Cardiac muscle cell (in vitro differentiated cells and primary cell): ENCODE measurements at regions not wholly inside any gene's neighbourhood (a gene's known extent, or its start where the extent isn't known, plus 50 kb on each side); places are given as distances from the start of the nearest gene placed in this dataset.
"Not testable (repeated sequence)": the region's sequence is repeated elsewhere in the genome, so short reads cannot be mapped to it uniquely, and the experiment has no call there.

Experiments used
- DNase-seq, 2 donors: peaks; one replicate each; pipeline versions ENCODE4 v3.0.0 to v3.0.0-alpha.2; 2010 to 2017; ENCODE audit warnings: low read depth in 1 of 2, low spot score in 1 of 2
- H3K27ac ChIP-seq: fragments of 200-600 bp; sonication (generic); 2 replicates; pipeline ENCODE4 v1.5.1; 2016
- H3K27me3 ChIP-seq: fragments of 200-600 bp; sonication (generic); 2 replicates; pipeline ENCODE4 v1.6.0; 2016; ENCODE audit warnings: control low read depth
- H3K36me3 ChIP-seq: fragments of 200-600 bp; sonication (generic); 2 replicates; pipeline ENCODE4 v1.5.1; 2016; ENCODE audit warnings: control low read depth
- H3K4me1 ChIP-seq: fragments of 200-600 bp; sonication (generic); 2 replicates; pipeline ENCODE4 v1.8.1; 2017; ENCODE audit warnings: low read depth, mild to moderate bottlenecking, mixed run types
- H3K4me3 ChIP-seq: fragments of 200-600 bp; sonication (generic); 2 replicates; pipeline ENCODE4 v1.5.1; 2016; ENCODE audit warnings: mild to moderate bottlenecking
- H3K9me3 ChIP-seq: fragments of 200-600 bp; sonication (generic); 2 replicates; pipeline ENCODE4 v1.5.1; 2017; ENCODE audit warnings: low read depth, mild to moderate bottlenecking, control low read depth
- TF ChIP-seq, protein P1 (sequence below): IDR thresholded peaks from 2 replicates; pipeline ENCODE4 v1.5.1; 2012; ENCODE audit warnings: low read depth, mild to moderate bottlenecking, low read length

DNA sequence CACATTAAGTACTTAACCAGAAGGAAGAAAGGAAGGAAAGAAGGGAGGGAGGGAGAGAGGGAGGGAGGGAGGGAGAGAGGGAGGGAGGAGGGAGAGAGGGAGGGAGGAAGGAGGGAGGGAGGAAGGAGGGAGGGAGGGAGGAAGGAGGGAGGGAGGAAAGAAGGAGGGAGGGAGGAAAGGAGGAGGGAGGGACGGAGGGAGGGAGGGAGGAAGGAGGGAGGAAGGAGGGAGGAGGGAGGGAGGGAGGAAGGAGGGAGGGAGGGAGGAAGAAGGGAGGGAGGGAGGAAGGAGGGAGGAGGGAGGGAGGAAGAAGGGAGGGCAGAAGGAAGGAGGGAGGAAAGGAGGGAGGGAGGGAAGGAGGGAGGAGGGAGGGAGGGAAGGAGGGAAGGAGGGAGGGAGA is 363.3 kb downstream of the MBD2 start:
- Histone ChIP-seq H3K4me3 (no peak overlapping the region), H3K27ac (no peak overlapping the region), H3K4me1 (no peaks in the 10 kb centered on the region), H3K36me3 (no peaks in the 10 kb centered on the region), H3K9me3 (no peaks in the 10 kb centered on the region), H3K27me3 (no peaks in the 10 kb centered on the region)
- no peak for DNase-seq
- TF ChIP-seq, protein P1, sequence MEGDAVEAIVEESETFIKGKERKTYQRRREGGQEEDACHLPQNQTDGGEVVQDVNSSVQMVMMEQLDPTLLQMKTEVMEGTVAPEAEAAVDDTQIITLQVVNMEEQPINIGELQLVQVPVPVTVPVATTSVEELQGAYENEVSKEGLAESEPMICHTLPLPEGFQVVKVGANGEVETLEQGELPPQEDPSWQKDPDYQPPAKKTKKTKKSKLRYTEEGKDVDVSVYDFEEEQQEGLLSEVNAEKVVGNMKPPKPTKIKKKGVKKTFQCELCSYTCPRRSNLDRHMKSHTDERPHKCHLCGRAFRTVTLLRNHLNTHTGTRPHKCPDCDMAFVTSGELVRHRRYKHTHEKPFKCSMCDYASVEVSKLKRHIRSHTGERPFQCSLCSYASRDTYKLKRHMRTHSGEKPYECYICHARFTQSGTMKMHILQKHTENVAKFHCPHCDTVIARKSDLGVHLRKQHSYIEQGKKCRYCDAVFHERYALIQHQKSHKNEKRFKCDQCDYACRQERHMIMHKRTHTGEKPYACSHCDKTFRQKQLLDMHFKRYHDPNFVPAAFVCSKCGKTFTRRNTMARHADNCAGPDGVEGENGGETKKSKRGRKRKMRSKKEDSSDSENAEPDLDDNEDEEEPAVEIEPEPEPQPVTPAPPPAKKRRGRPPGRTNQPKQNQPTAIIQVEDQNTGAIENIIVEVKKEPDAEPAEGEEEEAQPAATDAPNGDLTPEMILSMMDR = no peak

- Histone ChIP-seq H3K36me3 (no peaks in the 10 kb centered on the region), H3K9me3 (no peaks in the 10 kb centered on the region), H3K27me3 (no peaks in the 10 kb centered on the region), H3K4me3 (no peak overlapping the region), H3K27ac (no peak overlapping the region), H3K4me1 (no peaks in the 10 kb centered on the region)
- DNase-seq = no peak
- TF ChIP-seq, protein P1 = no peak
Observed at GRCh38 chr18:53859764-53860163, 364.7 kb downstream of the MBD2 start.

DNA sequence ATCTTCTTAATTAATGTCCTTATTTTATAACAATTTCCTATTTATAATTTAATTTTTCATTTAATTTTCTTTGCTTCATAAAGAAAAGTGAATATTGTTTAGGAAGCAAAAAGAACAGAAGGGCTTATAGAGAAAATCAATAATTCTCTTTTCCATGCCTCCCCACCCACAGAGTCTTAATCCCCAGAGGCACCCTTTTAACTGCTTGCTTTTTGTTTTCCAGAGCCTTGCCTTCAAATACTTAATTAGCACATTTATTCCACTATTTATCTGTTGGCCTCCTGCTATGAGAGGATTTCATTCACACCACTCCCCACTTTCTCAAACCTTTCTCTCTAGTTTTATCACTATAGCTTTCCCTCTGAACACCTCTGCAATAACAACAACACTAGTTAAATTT is 373.6 kb downstream of the MBD2 start:
- Histone ChIP-seq H3K4me1 (no peaks in the 10 kb centered on the region), H3K27me3 (no peaks in the 10 kb centered on the region), H3K9me3 (no peaks in the 10 kb centered on the region), H3K4me3 (no peak overlapping the region), H3K36me3 (no peaks in the 10 kb centered on the region), H3K27ac (no peak overlapping the region)
- TF ChIP-seq, protein P1 = no peak
- no peak for DNase-seq

GRCh38 chr18:53843763-53844162 is 380.7 kb downstream of the MBD2 start:
- H3K27me3 ChIP-seq = no peaks in the 10 kb centered on the region
- DNase-seq = no peak
- TF ChIP-seq, protein P1 = no peak
- no peak overlapping the region for H3K27ac ChIP-seq
- no peaks in the 10 kb centered on the region for H3K36me3 ChIP-seq
- no peak overlapping the region for H3K4me3 ChIP-seq
- H3K9me3 ChIP-seq = no peaks in the 10 kb centered on the region
- no peaks in the 10 kb centered on the region for H3K4me1 ChIP-seq

DNA sequence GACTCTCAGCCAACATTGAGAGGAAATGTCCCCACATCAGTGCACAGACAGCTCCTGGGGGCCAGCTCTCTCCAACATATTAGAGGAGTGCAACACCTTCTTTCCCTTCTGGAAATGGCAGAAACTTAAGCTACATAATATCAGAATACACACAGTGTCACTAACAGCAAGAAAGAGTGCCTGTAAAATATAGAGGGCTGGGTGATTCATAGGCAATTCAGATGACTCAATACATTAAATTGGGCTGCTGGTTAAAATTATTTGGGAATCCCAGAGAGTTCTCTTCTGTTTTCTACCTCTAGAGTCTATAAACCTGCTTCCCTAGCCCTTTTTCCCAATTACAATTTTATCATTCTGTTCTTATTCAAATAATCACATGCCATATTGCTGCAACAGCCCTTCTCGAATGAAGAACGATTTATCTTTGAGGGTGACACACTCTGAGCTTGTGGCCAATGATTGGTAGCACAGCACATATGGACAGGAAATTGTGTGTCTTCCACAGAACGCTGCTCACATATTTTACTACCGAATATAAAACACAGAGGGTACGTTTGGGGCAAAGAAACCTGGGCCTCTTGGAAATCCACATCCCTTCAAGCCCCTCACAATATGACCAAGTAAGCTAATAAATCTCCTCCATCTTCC is 381.2 kb downstream of the MBD2 start:
- Histone ChIP-seq H3K9me3 (no peaks in the 10 kb centered on the region), H3K4me3 (no peak overlapping the region), H3K27me3 (no peaks in the 10 kb centered on the region), H3K36me3 (no peaks in the 10 kb centered on the region), H3K27ac (no peak overlapping the region), H3K4me1 (no peaks in the 10 kb centered on the region)
- TF ChIP-seq, protein P1 = no peak
- DNase-seq = no peak

GRCh38 chr18:53838746-53839145 is 385.7 kb downstream of the MBD2 start:
- Histone ChIP-seq H3K27me3 (no peaks in the 10 kb centered on the region), H3K27ac (no peak overlapping the region), H3K36me3 (no peaks in the 10 kb centered on the region), H3K4me3 (no peak overlapping the region), H3K4me1 (no peaks in the 10 kb centered on the region), H3K9me3 (no peaks in the 10 kb centered on the region)
- DNase-seq = no peak
- TF ChIP-seq, protein P1 = no peak

GRCh38 chr18:53821141-53821540 is 403.3 kb downstream of the MBD2 start:
- H3K27ac ChIP-seq, H3K4me3 ChIP-seq, DNase-seq, H3K36me3 ChIP-seq, H3K9me3 ChIP-seq, H3K27me3 ChIP-seq: not testable (repeated sequence)
- H3K4me1 ChIP-seq = peaks cover 12% of the 10 kb centered on the region
